ENCODE measurements at regions not wholly inside any gene's neighbourhood (a gene's known extent, or its start where the extent isn't known, plus 50 kb on each side); places are given as distances from the start of the nearest gene placed in this dataset. TPM values are rescaled to one million over a fixed set of nuclear protein-coding genes. Genes with fewer than 3 reads are reported as not detected.

DNA sequence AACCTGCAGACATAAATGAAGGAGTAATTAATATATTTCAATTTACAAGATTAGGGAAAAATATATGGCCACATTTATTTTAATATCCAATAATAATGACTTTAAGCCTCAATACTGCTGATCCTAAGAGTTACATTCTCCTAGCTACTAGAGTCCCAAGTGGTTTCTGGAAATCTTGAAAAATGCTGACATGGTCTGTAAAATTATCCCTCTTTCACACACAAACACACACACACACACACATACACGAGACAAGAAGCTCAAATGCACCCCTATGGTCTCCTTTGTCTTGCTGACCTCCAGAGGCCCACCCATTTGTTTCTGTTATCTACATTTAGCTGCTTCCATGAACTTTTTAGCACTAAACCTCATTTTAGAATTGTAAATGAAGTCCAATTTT lies 53.0 kb upstream of the USP15 start:
- H3K27me3 ChIP-seq (ENCODE audit: control insufficient read depth, insufficient read depth, low read length) = no peaks in the 10 kb centered on the region
- no peak overlapping the region for H3K4me3 ChIP-seq (ENCODE audit: low read depth, low read length)
- H3K36me3 ChIP-seq (ENCODE audit: control insufficient read depth, insufficient read depth, low read length) = no peaks in the 10 kb centered on the region
- H3K27ac ChIP-seq (ENCODE audit: low read depth, low read length) = no peak overlapping the region
- H3K4me1 ChIP-seq (ENCODE audit: control insufficient read depth, insufficient read depth, low read length) = no peaks in the 10 kb centered on the region
- 43% methylated on average over 1 of the region's 1 CpG for WGBS (ENCODE audit: insufficient coverage)
- no peaks in the 10 kb centered on the region for H3K9me3 ChIP-seq (ENCODE audit: control insufficient read depth, insufficient read depth, low read length)
- no peak for DNase-seq (ENCODE audit: low read depth in 4 of 6, low spot score in 6 of 6)

Small RNA genes lying in the stretch of these regions (small RNA-seq; reads per million reads assigned to genes)
- gene RF00019 (ENCODE audit: low replicate concordance) (not detected), gene RF00413 (ENCODE audit: low replicate concordance) (not detected)
